ENCODE measurements at regions not wholly inside any gene's neighbourhood (a gene's known extent, or its start where the extent isn't known, plus 50 kb on each side); places are given as distances from the start of the nearest gene placed in this dataset.

DNA sequence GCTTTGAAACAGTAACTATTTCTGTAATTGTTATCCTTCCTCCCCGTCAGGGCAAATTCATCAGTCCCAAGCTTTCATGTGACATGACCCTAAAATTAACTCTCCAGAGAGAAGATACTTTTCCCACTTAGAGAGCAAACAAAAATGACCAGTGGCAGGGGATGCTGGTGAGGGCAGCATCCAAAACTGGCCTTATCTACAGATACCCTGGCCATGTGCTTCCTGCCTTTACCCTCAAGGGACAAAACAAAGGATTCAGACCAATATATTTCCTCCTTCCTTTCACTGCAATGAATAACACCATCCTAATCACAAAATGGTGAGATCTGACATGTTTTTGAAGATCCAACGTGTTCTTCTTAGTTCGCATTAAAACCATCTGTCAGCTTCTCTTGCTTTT is 267.2 kb downstream of the MAN2A1 start:
- Histone ChIP-seq H2BK20ac (ENCODE audit: low read depth, low read length, poor library complexity, severe bottlenecking) (no peak overlapping the region), H3K79me2 (ENCODE audit: insufficient read depth, low read length) (no peaks in the 10 kb centered on the region), H2AFZ (ENCODE audit: low read length) (no peak overlapping the region), H4K91ac (ENCODE audit: insufficient read length, low read depth, low read length) (no peak overlapping the region), H3K27ac (ENCODE audit: insufficient read length, low read depth, low read length) (no peak overlapping the region), H4K8ac (replicated peaks; ENCODE audit: insufficient read length, low read depth, low read length) (no peak overlapping the region), H2BK15ac (ENCODE audit: low read depth, low read length) (no peak overlapping the region), H3K14ac (ENCODE audit: insufficient read depth, low read length) (no peak overlapping the region), H3K23me2 (ENCODE audit: insufficient read length, low read depth, low read length, poor library complexity, severe bottlenecking) (no peaks in the 10 kb centered on the region), H3K9ac (ENCODE audit: extremely low read depth, insufficient read length, low read length) (no peak overlapping the region), H3K27me3 (ENCODE audit: insufficient read depth, low read length) (no peaks in the 10 kb centered on the region), H3K9me3 (ENCODE audit: control insufficient read depth, low read depth, low read length) (no peaks in the 10 kb centered on the region), H3K18ac (ENCODE audit: insufficient read length, low read depth, low read length) (no peak overlapping the region), H3T11ph (ENCODE audit: low read length) (no peak overlapping the region), H4K5ac (ENCODE audit: insufficient read length, low read depth, low read length) (no peak overlapping the region), H2BK120ac (ENCODE audit: low read depth, low read length, poor library complexity, severe bottlenecking) (no peak overlapping the region), H2BK12ac (ENCODE audit: insufficient read length, low read depth, low read length) (no peak overlapping the region), H3K4me2 (ENCODE audit: insufficient read depth, insufficient read length, low read length) (no peak overlapping the region), H3K4me1 (ENCODE audit: insufficient read depth, low read length) (no peaks in the 10 kb centered on the region), H3K79me1 (ENCODE audit: insufficient read depth, low read depth, low read length, poor library complexity, severe bottlenecking) (no peaks in the 10 kb centered on the region), H4K20me1 (ENCODE audit: control insufficient read depth, insufficient read depth, insufficient read length) (no peaks in the 10 kb centered on the region), H3K4ac (ENCODE audit: low read depth, low read length) (no peak overlapping the region), H2AK5ac (ENCODE audit: insufficient read length, low read length) (no peak overlapping the region), H3K23ac (ENCODE audit: insufficient read length, low read depth, low read length) (no peak overlapping the region), H3K56ac (ENCODE audit: insufficient read length, low read depth, low read length) (no peak overlapping the region), H2BK5ac (ENCODE audit: insufficient read length, low read length) (no peak overlapping the region)
- no peak overlapping the region for H3K27ac Mint-ChIP-seq
- no peaks in the 10 kb centered on the region for H3K27me3 Mint-ChIP-seq (ENCODE audit: low read depth)
- H3K4me3 Mint-ChIP-seq, result no peak overlapping the region
- DNase-seq, result no peak
- no peaks in the 10 kb centered on the region for H3K9me3 Mint-ChIP-seq
- 0 out of 4 replicates have a peak, but pooled peaks cover 0 to 2% of the 10 kb centered on the region in 2 experiments for H3K4me1 Mint-ChIP-seq
- H3K36me3 Mint-ChIP-seq (ENCODE audit: insufficient read depth in 1 of 3, low read depth in 3 of 3), result no peaks in the 10 kb centered on the region
- WGBS (ENCODE audit: extremely low coverage, insufficient read length, low lambda C conversion rate), result no CpG with 5 or more reads among the region's 3 CpGs
- TF ChIP-seq, protein P1, sequence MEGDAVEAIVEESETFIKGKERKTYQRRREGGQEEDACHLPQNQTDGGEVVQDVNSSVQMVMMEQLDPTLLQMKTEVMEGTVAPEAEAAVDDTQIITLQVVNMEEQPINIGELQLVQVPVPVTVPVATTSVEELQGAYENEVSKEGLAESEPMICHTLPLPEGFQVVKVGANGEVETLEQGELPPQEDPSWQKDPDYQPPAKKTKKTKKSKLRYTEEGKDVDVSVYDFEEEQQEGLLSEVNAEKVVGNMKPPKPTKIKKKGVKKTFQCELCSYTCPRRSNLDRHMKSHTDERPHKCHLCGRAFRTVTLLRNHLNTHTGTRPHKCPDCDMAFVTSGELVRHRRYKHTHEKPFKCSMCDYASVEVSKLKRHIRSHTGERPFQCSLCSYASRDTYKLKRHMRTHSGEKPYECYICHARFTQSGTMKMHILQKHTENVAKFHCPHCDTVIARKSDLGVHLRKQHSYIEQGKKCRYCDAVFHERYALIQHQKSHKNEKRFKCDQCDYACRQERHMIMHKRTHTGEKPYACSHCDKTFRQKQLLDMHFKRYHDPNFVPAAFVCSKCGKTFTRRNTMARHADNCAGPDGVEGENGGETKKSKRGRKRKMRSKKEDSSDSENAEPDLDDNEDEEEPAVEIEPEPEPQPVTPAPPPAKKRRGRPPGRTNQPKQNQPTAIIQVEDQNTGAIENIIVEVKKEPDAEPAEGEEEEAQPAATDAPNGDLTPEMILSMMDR (conservative IDR thresholded peaks at IDR 0.05), result no peak

All from H9 (cell line).